MCF 10A (cell line): ENCODE measurements at regions not wholly inside any gene's neighbourhood (a gene's known extent, or its start where the extent isn't known, plus 50 kb on each side); places are given as distances from the start of the nearest gene placed in this dataset.
A peak's percentile ranks its signal among the peaks of the same experiment; 100 is the strongest.

Experiments used
- BruUV-seq: library from RNA; stranded (reverse); fragments of 400-500 nt; replicated peaks from 2 replicates; lab custom pipeline; 2021; lab: Mats Ljungman, UMichigan
- CTCF ChIA-PET: fragments of 300-600 bp; sonication (Branson Sonifier 250); formaldehyde crosslinking; extraction: SDS; loops from one replicate; lab custom pipeline; 2021; ENCODE audit warnings: antibody characterized with exemption, inconsistent platforms; lab: Yijun Ruan, JAX
- POLR2A ChIA-PET: fragments of 300-600, 350-650 bp; sonication (Branson Sonifier 250); formaldehyde crosslinking; extraction: SDS; loops from one replicate; lab custom pipeline; 2020; ENCODE audit warnings: antibody characterized with exemption, inconsistent platforms; lab: Yijun Ruan, JAX
- DNase-seq: peaks from one replicate; pipeline ENCODE4 v3.0.0-alpha.2; 2018; ENCODE audit not compliant: unreplicated experiment
- H3K27ac Mint-ChIP-seq: one replicate; pipeline ENCODE4 v1.8.0; 2022; ENCODE audit warnings: mild to moderate bottlenecking, low read depth, mixed read lengths; ENCODE audit not compliant: unreplicated experiment
- H3K27me3 Mint-ChIP-seq: one replicate; pipeline ENCODE4 v1.8.0; 2022; ENCODE audit warnings: mixed read lengths; ENCODE audit not compliant: insufficient read depth, unreplicated experiment
- H3K36me3 Mint-ChIP-seq: one replicate; pipeline ENCODE4 v1.8.0; 2022; ENCODE audit warnings: mild to moderate bottlenecking, moderate library complexity, mixed read lengths; ENCODE audit not compliant: insufficient read depth, unreplicated experiment
- H3K4me1 Mint-ChIP-seq: one replicate; pipeline ENCODE4 v1.8.0; 2022; ENCODE audit warnings: mixed read lengths; ENCODE audit not compliant: insufficient read depth, unreplicated experiment
- H3K4me3 Mint-ChIP-seq: one replicate; pipeline ENCODE4 v1.8.0; 2022; ENCODE audit warnings: mild to moderate bottlenecking, moderate library complexity, mixed read lengths; ENCODE audit not compliant: unreplicated experiment
- H3K9me3 Mint-ChIP-seq: one replicate; pipeline ENCODE4 v1.8.0; 2022; ENCODE audit warnings: mixed read lengths; ENCODE audit not compliant: unreplicated experiment
- intact Hi-C: fragments of 100-400 bp; cut with micrococcal nuclease; formaldehyde crosslinking; loops from 2 replicates; pipeline ENCODE4 v1.14.1; 2022
- TF ChIP-seq, protein P1 (sequence below): fragments of 200-600 bp; IDR thresholded peaks from one replicate; pipeline ENCODE4 v1.8.0; 2022; ENCODE audit warnings: antibody characterized with exemption, mild to moderate bottlenecking; ENCODE audit not compliant: unreplicated experiment

DNA sequence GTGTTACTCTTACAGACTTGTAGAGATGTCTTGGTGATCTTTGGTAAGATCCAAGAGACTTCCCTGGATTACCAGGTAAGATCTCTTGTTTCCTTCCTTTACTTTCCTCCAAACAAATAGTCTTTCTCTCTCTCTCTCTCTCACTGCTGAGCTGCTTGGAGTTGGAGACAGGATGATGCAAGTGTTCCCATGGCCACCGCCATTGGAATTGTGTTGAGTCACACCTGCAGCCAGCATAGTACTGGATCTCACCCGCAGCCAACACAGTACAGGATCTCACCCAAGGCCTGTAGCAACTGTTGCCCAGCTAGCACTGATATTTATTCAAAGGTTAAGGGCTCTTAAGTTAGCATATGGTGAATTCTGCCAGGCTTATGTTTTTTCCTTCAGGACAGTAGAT, 1080.9 kb downstream of the FAT4 start:
- Mint-ChIP-seq H3K4me3 (no peak overlapping the region), H3K27ac (peak overlapping the region; percentile 29), H3K9me3 (no peaks in the 10 kb centered on the region), H3K27me3 (no peaks in the 10 kb centered on the region), H3K36me3 (no peaks in the 10 kb centered on the region), H3K4me1 (peaks cover 12% of the 10 kb centered on the region)
- POLR2A ChIA-PET: interaction anchor here (0.5 to 1.4 kb wide), 6 partner anchors 13 to 1892 kb away, joined by 3 to 4 read pairs (median 3); partner anchors contain the start of genes FAT4 and PGRMC2
- CTCF ChIA-PET: interaction anchor here (0.6 to 1.3 kb wide), 3 partner anchors 9 to 1000 kb away, joined by 3 to 6 read pairs (median 3); no protein-coding TSS in a partner anchor
- intact Hi-C loops: loop anchor here (10.0 kb wide), 1 partner anchor 209 kb away; no protein-coding TSS in a partner anchor
- BruUV-seq: no TSS peak
- peak; percentile 75 for DNase-seq
- TF ChIP-seq, protein P1, sequence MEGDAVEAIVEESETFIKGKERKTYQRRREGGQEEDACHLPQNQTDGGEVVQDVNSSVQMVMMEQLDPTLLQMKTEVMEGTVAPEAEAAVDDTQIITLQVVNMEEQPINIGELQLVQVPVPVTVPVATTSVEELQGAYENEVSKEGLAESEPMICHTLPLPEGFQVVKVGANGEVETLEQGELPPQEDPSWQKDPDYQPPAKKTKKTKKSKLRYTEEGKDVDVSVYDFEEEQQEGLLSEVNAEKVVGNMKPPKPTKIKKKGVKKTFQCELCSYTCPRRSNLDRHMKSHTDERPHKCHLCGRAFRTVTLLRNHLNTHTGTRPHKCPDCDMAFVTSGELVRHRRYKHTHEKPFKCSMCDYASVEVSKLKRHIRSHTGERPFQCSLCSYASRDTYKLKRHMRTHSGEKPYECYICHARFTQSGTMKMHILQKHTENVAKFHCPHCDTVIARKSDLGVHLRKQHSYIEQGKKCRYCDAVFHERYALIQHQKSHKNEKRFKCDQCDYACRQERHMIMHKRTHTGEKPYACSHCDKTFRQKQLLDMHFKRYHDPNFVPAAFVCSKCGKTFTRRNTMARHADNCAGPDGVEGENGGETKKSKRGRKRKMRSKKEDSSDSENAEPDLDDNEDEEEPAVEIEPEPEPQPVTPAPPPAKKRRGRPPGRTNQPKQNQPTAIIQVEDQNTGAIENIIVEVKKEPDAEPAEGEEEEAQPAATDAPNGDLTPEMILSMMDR: no peak

DNA sequence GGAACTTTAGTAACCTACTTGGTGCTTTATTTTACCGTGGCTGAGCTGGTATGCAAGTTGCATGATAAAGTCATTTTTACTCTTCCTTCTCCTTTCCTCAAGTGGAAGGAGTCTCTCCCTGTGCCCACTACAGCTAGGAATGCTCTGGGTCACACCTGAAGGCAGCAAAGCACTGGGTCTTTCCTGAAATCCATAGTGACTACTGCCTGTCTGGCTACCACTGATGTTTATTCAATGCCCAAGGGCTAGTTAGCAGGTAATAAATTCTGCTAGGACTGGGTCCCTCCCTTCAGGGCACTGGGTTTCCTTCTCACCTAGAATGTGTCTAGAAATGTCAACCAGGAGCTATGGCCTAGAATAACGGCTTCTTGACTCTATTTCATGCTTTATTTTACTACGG, 1081.4 kb downstream of the FAT4 start:
- intact Hi-C loops: loop anchor here (10.0 kb wide), 1 partner anchor 209 kb away; no protein-coding TSS in a partner anchor
- no peaks in the 10 kb centered on the region for H3K9me3 Mint-ChIP-seq
- no peaks in the 10 kb centered on the region for H3K27me3 Mint-ChIP-seq
- H3K36me3 Mint-ChIP-seq: no peaks in the 10 kb centered on the region
- peaks cover 12% of the 10 kb centered on the region for H3K4me1 Mint-ChIP-seq
- TF ChIP-seq, protein P1: no peak
- ChIA-PET CTCF (interaction anchor here (0.6 to 1.3 kb wide), 3 partner anchors 8 to 1000 kb away, joined by 3 to 6 read pairs (median 3); no protein-coding TSS in a partner anchor), POLR2A (interaction anchor here (0.5 to 1.4 kb wide), 5 partner anchors 14 to 1891 kb away, joined by 3 to 4 read pairs (median 3); partner anchors contain the start of gene PGRMC2)
- DNase-seq: no peak
- no peak overlapping the region for H3K4me3 Mint-ChIP-seq
- peak overlapping the region; percentile 29 for H3K27ac Mint-ChIP-seq
- no TSS peak for BruUV-seq

DNA sequence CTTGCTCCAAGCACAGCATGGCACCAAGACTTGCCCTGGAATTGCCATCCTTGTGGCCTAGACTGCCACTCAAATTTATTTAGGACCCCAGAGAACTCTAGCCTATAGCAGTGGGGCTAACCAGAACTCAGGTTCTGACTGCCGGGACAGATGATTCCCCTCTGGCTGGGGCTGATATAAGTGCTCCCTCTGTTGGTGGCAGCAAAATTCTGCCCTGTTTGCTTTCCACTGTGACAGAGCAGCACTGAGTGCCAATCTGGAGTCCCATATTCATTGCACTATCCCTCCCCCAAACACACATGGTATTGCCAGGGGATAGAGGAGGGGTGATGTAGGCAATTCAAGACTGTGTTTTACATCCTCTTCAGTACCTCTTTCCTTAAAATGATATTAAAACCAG, 1081.9 kb downstream of the FAT4 start:
- intact Hi-C loops: loop anchor here (10.0 kb wide), 1 partner anchor 208 kb away; no protein-coding TSS in a partner anchor
- no peaks in the 10 kb centered on the region for H3K36me3 Mint-ChIP-seq

DNA sequence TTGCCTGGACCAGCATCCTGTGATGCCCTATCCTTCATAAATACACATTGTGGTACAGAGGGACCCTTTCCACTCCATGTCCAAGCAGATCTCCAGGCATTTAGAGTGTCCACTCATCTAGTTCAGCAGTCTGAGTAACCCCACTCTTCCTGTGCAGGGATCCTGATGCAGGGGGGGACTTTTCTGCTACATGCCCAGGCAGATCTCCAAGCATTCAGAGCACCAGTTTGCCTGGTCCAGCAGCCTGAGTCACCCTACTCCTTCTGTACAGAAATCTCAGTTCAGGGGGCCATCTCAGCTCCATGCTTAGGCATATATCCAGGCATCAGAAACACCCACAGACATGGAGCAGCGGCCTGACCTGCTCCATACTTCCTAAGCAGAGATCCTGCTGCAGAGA, 1089.8 kb downstream of the FAT4 start:
- TF ChIP-seq, protein P1: no peak
- POLR2A ChIA-PET: no interaction called here
- no peak for DNase-seq
- H3K4me3 Mint-ChIP-seq: no peak overlapping the region
- CTCF ChIA-PET: interaction anchor here (1.1 to 1.2 kb wide), 3 partner anchors 9 to 181 kb away, joined by 3 to 6 read pairs (median 3); no protein-coding TSS in a partner anchor
- no TSS peak for BruUV-seq
- H3K27ac Mint-ChIP-seq: no peak overlapping the region
- no peaks in the 10 kb centered on the region for H3K9me3 Mint-ChIP-seq
- no peaks in the 10 kb centered on the region for H3K27me3 Mint-ChIP-seq
- no peaks in the 10 kb centered on the region for H3K4me1 Mint-ChIP-seq
- intact Hi-C loops: no loop called here
- H3K36me3 Mint-ChIP-seq: no peaks in the 10 kb centered on the region

More for the DNA sequence above, 1081.9 kb downstream of the FAT4 start:
- Mint-ChIP-seq H3K27me3 (no peaks in the 10 kb centered on the region), H3K9me3 (no peaks in the 10 kb centered on the region), H3K4me1 (peaks cover 12% of the 10 kb centered on the region), H3K4me3 (no peak overlapping the region), H3K27ac (no peak overlapping the region)
- ChIA-PET POLR2A (no interaction called here), CTCF (interaction anchor here (1.0 kb wide), 1 partner anchor 999 kb away, joined by 3 read pairs; no protein-coding TSS in a partner anchor)
- BruUV-seq: no TSS peak
- no peak for DNase-seq
- TF ChIP-seq, protein P1: peak; percentile 10
